AG04450 (cell line): ENCODE measurements at regions not wholly inside any gene's neighbourhood (a gene's known extent, or its start where the extent isn't known, plus 50 kb on each side); places are given as distances from the start of the nearest gene placed in this dataset.

Source experiments
- CTCF ChIA-PET: fragments of 300-600, 350-600 bp; formaldehyde crosslinking; extraction: SDS; loops from one replicate; lab custom pipeline; 2022; ENCODE audit warnings: antibody characterized with exemption, inconsistent platforms; lab: Charles Lee
- POLR2A ChIA-PET: fragments of 350-600 bp; formaldehyde crosslinking; extraction: SDS; loops from one replicate; lab custom pipeline; 2021; ENCODE audit warnings: antibody characterized with exemption, inconsistent platforms; lab: Yijun Ruan, JAX
- DNase-seq: peaks from one replicate; pipeline ENCODE4 v3.0.0-alpha.2; 2011; ENCODE audit warnings: low read depth, low spot score
- H3K27ac ChIP-seq: one replicate; pipeline ENCODE4 v1.5.1; 2012; ENCODE audit warnings: low read depth, low read length, control low read depth
- H3K27me3 ChIP-seq: one replicate; pipeline ENCODE4 v1.6.0; 2012; ENCODE audit warnings: low read length; ENCODE audit not compliant: control insufficient read depth, insufficient read depth
- H3K4me3 ChIP-seq: 2 replicates; pipeline ENCODE4 v1.5.1; 2011; ENCODE audit warnings: mild to moderate bottlenecking, low read depth, low read length, control low read depth
- H3K9me3 ChIP-seq: 2 replicates; pipeline ENCODE4 v1.5.1; 2012; ENCODE audit warnings: low read length; ENCODE audit not compliant: control insufficient read depth, insufficient read depth
- TF ChIP-seq, protein P1 (sequence below): IDR thresholded peaks from 2 replicates; pipeline ENCODE4 v1.5.1; 2011; ENCODE audit warnings: low read depth, low read length, control low read depth, inconsistent platforms

DNA sequence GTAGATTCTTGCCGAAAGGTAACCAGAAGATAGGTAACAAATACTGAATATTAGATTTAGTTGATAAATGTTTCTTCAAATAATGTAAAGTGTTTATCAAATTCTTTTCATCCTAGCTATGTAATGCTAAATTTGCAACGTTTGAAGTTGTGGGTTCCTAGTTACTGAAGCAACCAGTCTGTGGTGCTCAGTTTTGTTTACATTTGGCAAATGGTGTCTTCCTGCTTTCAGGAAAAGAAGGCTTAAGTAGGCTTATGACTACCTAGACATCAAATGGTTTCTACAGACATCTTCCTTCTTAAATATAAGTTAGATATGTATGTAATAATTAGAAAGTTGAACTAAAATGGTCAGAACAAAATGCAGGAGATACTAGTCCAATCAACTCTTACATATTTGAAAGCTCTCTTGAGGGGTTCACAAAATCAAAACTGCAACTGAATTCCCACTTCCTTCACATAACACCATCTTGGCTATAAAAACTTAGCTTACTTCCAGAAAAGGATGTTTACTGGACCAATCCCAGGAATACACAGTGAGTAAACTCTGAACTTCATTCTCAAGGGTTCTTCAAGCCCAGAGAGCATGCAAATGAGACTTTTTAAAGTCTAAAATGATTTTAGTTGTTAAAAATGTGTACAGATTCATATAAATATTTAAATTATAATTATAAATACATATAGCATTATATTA is 125.7 kb upstream of the ITGA1 start:
- TF ChIP-seq, protein P1, sequence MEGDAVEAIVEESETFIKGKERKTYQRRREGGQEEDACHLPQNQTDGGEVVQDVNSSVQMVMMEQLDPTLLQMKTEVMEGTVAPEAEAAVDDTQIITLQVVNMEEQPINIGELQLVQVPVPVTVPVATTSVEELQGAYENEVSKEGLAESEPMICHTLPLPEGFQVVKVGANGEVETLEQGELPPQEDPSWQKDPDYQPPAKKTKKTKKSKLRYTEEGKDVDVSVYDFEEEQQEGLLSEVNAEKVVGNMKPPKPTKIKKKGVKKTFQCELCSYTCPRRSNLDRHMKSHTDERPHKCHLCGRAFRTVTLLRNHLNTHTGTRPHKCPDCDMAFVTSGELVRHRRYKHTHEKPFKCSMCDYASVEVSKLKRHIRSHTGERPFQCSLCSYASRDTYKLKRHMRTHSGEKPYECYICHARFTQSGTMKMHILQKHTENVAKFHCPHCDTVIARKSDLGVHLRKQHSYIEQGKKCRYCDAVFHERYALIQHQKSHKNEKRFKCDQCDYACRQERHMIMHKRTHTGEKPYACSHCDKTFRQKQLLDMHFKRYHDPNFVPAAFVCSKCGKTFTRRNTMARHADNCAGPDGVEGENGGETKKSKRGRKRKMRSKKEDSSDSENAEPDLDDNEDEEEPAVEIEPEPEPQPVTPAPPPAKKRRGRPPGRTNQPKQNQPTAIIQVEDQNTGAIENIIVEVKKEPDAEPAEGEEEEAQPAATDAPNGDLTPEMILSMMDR = no peak
- no peak overlapping the region for H3K27ac ChIP-seq

DNA sequence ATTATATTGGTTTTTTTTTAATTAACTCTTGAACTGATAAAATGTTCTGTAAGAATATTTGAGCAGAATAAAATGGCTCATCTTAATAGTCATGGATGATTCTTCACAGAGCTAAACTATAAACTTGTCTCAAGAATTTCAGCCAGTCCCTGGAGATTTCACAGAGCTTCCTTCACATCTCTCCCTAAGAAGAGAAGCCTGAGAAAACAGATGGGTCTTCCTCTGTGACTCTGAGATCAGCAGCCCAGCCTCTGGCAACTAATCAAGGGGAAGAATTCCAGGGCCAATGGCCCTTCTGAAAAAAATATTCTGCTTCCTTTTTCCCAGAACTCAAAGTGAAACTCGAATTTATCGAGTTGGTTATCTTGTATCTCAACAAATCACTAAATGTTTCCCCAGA is 122.2 kb upstream of the ITGA1 start:
- ChIA-PET POLR2A (interaction anchor here (1.7 kb wide), 1 partner anchor 134 kb away, joined by 4 read pairs; no protein-coding TSS in a partner anchor), CTCF (interaction anchor here (1.2 to 3.5 kb wide), 3 partner anchors 250 to 283 kb away, joined by 3 to 16 read pairs (median 4); no protein-coding TSS in a partner anchor)
- H3K4me3 ChIP-seq = no peak overlapping the region

More for the DNA sequence above, 125.7 kb upstream of the ITGA1 start:
- peaks cover 2% of the 10 kb centered on the region for H3K27me3 ChIP-seq
- H3K4me3 ChIP-seq = no peak overlapping the region
- no peak for DNase-seq
- no peaks in the 10 kb centered on the region for H3K9me3 ChIP-seq
- POLR2A ChIA-PET = no interaction called here
- CTCF ChIA-PET = interaction anchor here (1.9 kb wide), 1 partner anchor 1703 kb away, joined by 6 read pairs; no protein-coding TSS in a partner anchor

DNA sequence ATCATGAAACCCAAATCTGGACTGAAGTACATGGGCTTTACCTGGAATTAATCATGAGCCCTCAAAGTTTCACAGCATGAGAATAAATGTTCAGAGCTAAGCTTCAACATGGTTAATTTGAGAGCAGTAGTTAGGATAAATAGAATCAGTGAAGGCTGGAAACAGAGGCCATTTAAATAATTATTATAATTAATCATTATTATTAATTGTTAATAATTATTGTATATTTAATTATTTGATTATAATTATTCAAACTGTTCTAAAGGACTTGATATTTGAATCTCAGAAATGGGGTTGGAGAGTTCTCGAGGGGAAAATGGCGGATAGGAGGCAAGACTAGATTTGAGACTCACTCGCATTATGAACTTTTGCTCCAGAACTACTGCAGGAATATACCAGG is 119.6 kb upstream of the ITGA1 start:
- POLR2A ChIA-PET = no interaction called here
- no peak overlapping the region for H3K4me3 ChIP-seq
- TF ChIP-seq, protein P1 = no peak
- no peak overlapping the region for H3K27ac ChIP-seq
- H3K9me3 ChIP-seq = no peaks in the 10 kb centered on the region
- DNase-seq = no peak
- CTCF ChIA-PET = no interaction called here
- peaks cover 11% of the 10 kb centered on the region for H3K27me3 ChIP-seq

More for the DNA sequence above, 122.2 kb upstream of the ITGA1 start:
- Histone ChIP-seq H3K9me3 (no peaks in the 10 kb centered on the region), H3K27ac (no peak overlapping the region), H3K27me3 (peaks cover 6% of the 10 kb centered on the region)
- DNase-seq = no peak
- TF ChIP-seq, protein P1 = no peak

DNA sequence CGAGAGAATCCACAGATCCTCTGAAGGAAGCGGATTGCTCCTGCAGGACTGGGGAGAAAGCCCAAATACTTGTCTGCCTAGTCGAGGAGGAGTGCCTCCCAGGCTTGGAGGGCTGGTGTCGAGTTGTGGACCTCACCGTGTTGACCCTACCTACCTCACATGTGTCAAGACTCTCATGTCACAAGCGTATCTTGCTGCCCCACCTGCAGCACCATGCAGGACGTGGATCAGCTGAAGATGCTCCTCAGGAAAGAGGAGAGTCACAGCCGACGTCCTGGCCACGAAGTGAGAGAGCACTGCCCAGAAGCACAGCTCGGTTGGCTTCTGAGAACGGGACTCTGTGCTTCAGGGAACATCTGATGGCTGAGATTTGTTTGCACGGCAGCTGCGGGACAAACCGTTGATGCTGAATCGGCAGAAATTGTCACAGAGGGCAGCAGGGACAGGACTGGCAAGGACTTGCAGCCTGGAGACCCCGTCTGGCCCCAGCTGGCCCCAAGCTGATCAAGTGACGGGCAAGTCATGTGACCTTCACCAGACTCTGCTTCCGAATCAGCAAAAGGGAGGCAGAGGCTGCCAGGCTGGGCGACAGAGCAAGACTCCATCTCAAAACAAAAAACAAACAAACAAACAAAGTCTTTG is 119.1 kb upstream of the ITGA1 start:
- Histone ChIP-seq H3K27me3 (peaks cover 11% of the 10 kb centered on the region), H3K27ac (no peak overlapping the region), H3K4me3 (no peak overlapping the region), H3K9me3 (no peaks in the 10 kb centered on the region)
- no peak for DNase-seq
- POLR2A ChIA-PET = no interaction called here
- TF ChIP-seq, protein P1 = no peak
- CTCF ChIA-PET = no interaction called here

DNA sequence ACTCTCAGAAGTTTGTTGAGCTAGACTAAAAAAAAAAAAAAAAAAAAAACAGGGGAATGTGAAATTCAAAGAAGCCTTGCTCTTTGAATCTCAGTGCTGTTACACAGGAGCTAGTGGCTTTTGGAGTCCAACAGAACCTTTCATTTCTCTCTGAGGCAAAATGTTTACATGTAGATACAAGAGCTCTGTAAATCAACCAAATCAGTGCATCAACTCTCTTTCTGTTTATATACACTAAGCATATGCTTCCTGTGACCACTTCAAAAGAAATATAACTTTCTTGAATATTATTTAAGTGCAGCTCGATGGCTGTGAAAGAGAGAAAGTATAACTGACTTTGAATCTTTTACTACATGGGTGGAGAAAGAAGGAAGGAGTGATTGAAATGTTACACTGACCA is 115.3 kb upstream of the ITGA1 start:
- no peaks in the 10 kb centered on the region for H3K9me3 ChIP-seq
- H3K27ac ChIP-seq = no peak overlapping the region
- peaks cover 9% of the 10 kb centered on the region for H3K27me3 ChIP-seq
- ChIA-PET CTCF (no interaction called here), POLR2A (interaction anchor here (0.5 kb wide), 1 partner anchor 68 kb away, joined by 3 read pairs; no protein-coding TSS in a partner anchor)
- no peak overlapping the region for H3K4me3 ChIP-seq
- TF ChIP-seq, protein P1 = no peak
- DNase-seq = no peak
